Esophagus muscularis mucosa (tissue), 4 donors: ENCODE measurements at regions not wholly inside any gene's neighbourhood (a gene's known extent, or its start where the extent isn't known, plus 50 kb on each side); places are given as distances from the start of the nearest gene placed in this dataset.

Experiments
- DNase-seq: peaks from one replicate; pipeline ENCODE4 v3.0.0-alpha.2; 2017; ENCODE audit errors: extremely low spot score
- H3K27ac ChIP-seq, 4 donors: fragments of 200-600 bp; sonication (generic); replicated peaks in 1 of 4; 1 replicate in 3 of 4; 2 replicates in 1 of 4; pipeline ENCODE4 v1.5.1; 2016 to 2019; ENCODE audit warnings: mild to moderate bottlenecking in 1 of 4
- H3K27me3 ChIP-seq, 4 donors: fragments of 200-600 bp; sonication (generic); one replicate each; pipeline versions ENCODE4 v1.5.1 to v1.6.0; 2016 to 2019
- H3K36me3 ChIP-seq, 4 donors: fragments of 200-600 bp; sonication (generic); one replicate each; pipeline ENCODE4 v1.5.1; 2016 to 2019
- H3K4me1 ChIP-seq, 4 donors: fragments of 200-600 bp; sonication (generic); one replicate each; pipeline ENCODE4 v1.5.1; 2016 to 2019
- H3K4me3 ChIP-seq, 4 donors: fragments of 200-600 bp; sonication (generic); 1 replicate in 2 of 4; 2 replicates in 2 of 4; pipeline ENCODE4 v1.5.1; 2016 to 2019; ENCODE audit warnings: mild to moderate bottlenecking in 4 of 4, moderate library complexity in 1 of 4
- H3K9me3 ChIP-seq, 4 donors: fragments of 200-600 bp; sonication (generic); 1 replicate in 3 of 4; 2 replicates in 1 of 4; pipeline ENCODE4 v1.5.1; 2016 to 2019
- EP300 ChIP-seq: sonication (generic); formaldehyde crosslinking; IDR thresholded peaks from one replicate; pipeline ENCODE4 v1.6.1; 2017; ENCODE audit warnings: antibody characterized with exemption
- POLR2A ChIP-seq: fragments of 450-650 bp; IDR thresholded peaks from one replicate; pipeline ENCODE4 v1.6.1; 2017; ENCODE audit warnings: antibody characterized with exemption, moderate library complexity, mild to moderate bottlenecking, low read depth
- POLR2AphosphoS5 ChIP-seq, 2 donors: sonication (generic); formaldehyde crosslinking; IDR thresholded peaks; one replicate each; pipeline ENCODE4 v1.6.1; 2017; ENCODE audit warnings: antibody characterized with exemption in 2 of 2
- WGBS: methylation state at CpG from one replicate; pipeline ENCODE4 v1.1.5; 2018; 5-methylcytosine and 5-hydroxymethylcytosine counted together
- intact Hi-C: fragments of 100-400 bp; cut with DNase I; formaldehyde crosslinking; loops from one replicate; pipeline ENCODE4 v1.15.1; 2023
- TF ChIP-seq, protein P1 (sequence below), 3 experiments: fragments of 200-600 bp in 2 of 3; fragments of 450-650 bp in 1 of 3; sonication (generic) in 2 of 3; IDR thresholded peaks; one replicate each; pipeline ENCODE4 v1.5.1; 2017 to 2019; ENCODE audit warnings: antibody characterized with exemption in 3 of 3, mild to moderate bottlenecking in 2 of 3, moderate library complexity in 1 of 3

DNA sequence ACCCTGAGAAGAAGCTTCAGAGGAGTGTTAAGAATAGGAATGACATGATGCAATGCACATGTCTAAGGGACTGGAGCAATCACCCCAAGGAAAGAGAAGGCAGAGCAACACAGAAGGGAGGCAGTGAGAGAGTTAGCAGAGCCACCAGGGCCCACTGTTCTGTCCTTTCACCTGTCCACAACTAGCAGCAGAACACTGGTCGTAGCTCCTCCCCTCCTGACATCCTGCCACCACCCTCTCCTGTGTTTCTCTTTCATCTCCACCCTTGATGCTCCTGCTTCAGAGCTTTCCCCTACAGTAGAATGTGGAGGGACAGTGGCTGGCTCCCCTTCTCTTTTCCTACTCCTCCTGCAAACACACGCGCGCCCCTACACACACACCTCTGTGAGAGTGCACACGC is 483.4 kb upstream of the KIF2A start:
- H3K4me1 ChIP-seq: peaks cover 0 to 5% (median 2%) of the 10 kb centered on the region in 4 donors
- no peak overlapping the region for H3K27ac ChIP-seq
- TF ChIP-seq POLR2AphosphoS5 (IDR thresholded peaks at IDR 0.05) (no peak), POLR2A (no peak), EP300 (no peak)
- TF ChIP-seq, protein P1, sequence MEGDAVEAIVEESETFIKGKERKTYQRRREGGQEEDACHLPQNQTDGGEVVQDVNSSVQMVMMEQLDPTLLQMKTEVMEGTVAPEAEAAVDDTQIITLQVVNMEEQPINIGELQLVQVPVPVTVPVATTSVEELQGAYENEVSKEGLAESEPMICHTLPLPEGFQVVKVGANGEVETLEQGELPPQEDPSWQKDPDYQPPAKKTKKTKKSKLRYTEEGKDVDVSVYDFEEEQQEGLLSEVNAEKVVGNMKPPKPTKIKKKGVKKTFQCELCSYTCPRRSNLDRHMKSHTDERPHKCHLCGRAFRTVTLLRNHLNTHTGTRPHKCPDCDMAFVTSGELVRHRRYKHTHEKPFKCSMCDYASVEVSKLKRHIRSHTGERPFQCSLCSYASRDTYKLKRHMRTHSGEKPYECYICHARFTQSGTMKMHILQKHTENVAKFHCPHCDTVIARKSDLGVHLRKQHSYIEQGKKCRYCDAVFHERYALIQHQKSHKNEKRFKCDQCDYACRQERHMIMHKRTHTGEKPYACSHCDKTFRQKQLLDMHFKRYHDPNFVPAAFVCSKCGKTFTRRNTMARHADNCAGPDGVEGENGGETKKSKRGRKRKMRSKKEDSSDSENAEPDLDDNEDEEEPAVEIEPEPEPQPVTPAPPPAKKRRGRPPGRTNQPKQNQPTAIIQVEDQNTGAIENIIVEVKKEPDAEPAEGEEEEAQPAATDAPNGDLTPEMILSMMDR (IDR thresholded peaks at IDR 0.05): no peak
- no peaks in the 10 kb centered on the region for H3K9me3 ChIP-seq
- H3K27me3 ChIP-seq: no peaks in the 10 kb centered on the region
- H3K36me3 ChIP-seq: no peaks in the 10 kb centered on the region
- H3K4me3 ChIP-seq: no peak overlapping the region
- DNase-seq: no peak
- WGBS: 98% methylated on average over 5 of the region's 5 CpGs
- intact Hi-C loops: no loop called here

DNA sequence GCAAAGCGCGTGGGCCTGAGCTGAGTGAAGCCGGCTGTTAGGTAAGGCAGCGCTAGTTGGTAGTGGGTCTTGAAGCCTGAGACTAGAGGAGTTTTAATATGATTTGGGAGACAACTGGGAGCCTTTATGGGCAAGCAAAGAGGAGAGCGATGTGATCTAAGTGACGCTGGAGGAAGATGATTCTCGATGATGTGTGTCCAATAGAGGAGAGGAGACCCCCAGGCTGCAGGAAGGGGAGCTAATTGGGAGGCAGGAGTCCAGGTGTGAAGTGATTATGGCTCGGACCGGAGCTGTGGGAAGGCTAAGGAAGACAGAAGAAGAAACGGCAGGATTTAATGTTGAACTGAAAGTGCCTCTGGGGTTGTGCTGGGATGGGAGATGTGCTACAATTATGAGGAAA is 482.9 kb upstream of the KIF2A start:
- WGBS: 79% methylated on average over 10 of the region's 10 CpGs
- H3K4me1 ChIP-seq: peaks cover 0 to under 1% (median 0%) of the 10 kb centered on the region in 4 donors
- H3K9me3 ChIP-seq: no peaks in the 10 kb centered on the region
- intact Hi-C loops: no loop called here
- no peak overlapping the region for H3K27ac ChIP-seq
- no peaks in the 10 kb centered on the region for H3K36me3 ChIP-seq
- TF ChIP-seq, protein P1 (IDR thresholded peaks at IDR 0.05): no peak
- TF ChIP-seq POLR2AphosphoS5 (IDR thresholded peaks at IDR 0.05) (no peak), POLR2A (no peak), EP300 (no peak)
- no peak overlapping the region for H3K4me3 ChIP-seq
- H3K27me3 ChIP-seq: no peaks in the 10 kb centered on the region
- DNase-seq: peak; percentile 88

DNA sequence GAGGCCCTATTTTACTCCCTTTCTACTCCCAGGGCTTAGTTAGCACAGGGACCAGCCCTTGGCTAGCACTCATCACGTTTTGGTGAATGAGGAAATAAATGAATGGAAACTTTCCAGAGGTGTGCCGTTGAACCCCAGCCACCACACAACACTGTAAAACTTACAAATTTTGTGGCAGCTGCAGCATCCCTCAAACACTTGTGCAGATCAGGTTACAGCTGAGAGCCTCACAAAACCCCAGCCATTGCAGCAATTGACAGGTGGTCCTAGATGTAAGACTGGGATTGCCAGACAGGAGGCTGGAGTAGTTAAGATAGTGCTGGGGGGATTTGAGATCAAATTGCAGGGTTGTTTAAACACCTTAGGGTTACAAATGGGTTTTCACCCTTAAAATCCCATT is 482.2 kb upstream of the KIF2A start:
- H3K27ac ChIP-seq: no peak overlapping the region
- WGBS: 47% methylated on average over 2 of the region's 2 CpGs
- H3K4me3 ChIP-seq: no peak overlapping the region
- no peaks in the 10 kb centered on the region for H3K27me3 ChIP-seq
- H3K36me3 ChIP-seq: no peaks in the 10 kb centered on the region
- DNase-seq: no peak
- TF ChIP-seq EP300 (no peak), POLR2A (no peak), POLR2AphosphoS5 (IDR thresholded peaks at IDR 0.05) (no peak)
- TF ChIP-seq, protein P1 (IDR thresholded peaks at IDR 0.05): no peak
- H3K9me3 ChIP-seq: no peaks in the 10 kb centered on the region
- no peaks in the 10 kb centered on the region for H3K4me1 ChIP-seq
- intact Hi-C loops: no loop called here

DNA sequence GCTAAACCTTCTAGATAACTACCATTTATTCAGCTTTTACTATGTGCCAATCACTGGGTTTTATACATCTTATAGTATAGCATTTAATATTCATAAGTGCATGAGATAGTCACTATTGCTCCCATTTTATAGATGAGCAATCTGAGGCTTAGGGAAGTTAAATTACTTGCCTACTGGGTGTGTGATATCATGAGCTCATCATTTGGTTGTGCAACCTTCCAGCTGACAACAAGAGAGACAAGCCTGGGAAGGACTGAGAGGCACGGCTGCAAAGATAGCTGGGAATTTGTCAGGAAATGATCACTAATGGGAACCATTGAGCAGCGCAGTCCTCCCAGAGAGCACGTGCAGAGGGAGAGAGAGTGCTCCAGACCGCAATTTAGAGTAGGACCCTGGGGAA is 481.6 kb upstream of the KIF2A start:
- H3K4me1 ChIP-seq: no peaks in the 10 kb centered on the region
- TF ChIP-seq, protein P1 (IDR thresholded peaks at IDR 0.05): no peak
- TF ChIP-seq EP300: no peak
- no peak for TF ChIP-seq POLR2A
- TF ChIP-seq POLR2AphosphoS5 (IDR thresholded peaks at IDR 0.05): no peak
- H3K36me3 ChIP-seq: no peaks in the 10 kb centered on the region
- H3K27me3 ChIP-seq: no peaks in the 10 kb centered on the region
- WGBS: 96% methylated on average over 4 of the region's 4 CpGs
- H3K9me3 ChIP-seq: no peaks in the 10 kb centered on the region
- H3K4me3 ChIP-seq: no peak overlapping the region
- intact Hi-C loops: no loop called here
- peak; percentile 45 for DNase-seq
- no peak overlapping the region for H3K27ac ChIP-seq

DNA sequence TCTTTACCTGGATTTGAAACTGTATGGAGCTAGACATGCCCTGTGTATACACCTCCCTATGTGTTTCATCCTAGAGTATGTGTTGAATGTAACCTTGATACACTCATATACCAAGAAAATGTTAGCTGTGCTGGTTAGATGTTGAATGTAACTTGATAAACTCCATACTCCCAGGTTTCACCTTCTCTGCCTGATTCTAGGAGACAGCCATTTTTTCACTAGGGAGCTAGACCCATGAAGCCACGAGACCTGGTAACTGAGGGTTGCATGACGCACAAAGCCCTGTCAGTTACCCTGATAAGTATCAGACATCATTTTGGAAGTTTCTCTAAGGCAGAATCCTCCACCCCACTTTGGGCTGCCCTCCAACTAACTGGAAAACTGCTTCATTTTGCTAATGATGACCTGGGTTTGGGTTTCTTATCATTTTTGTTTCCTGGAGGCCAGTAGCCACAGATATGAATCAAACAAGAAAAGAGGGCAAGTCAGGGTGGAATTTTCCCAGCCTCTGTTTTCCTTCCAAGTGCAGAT is 478.5 kb upstream of the KIF2A start:
- Histone ChIP-seq H3K27me3 (no peaks in the 10 kb centered on the region), H3K27ac (no peak overlapping the region), H3K36me3 (no peaks in the 10 kb centered on the region), H3K9me3 (no peaks in the 10 kb centered on the region), H3K4me3 (no peak overlapping the region), H3K4me1 (no peaks in the 10 kb centered on the region)
- intact Hi-C loops: no loop called here
- 89% methylated on average over 2 of the region's 2 CpGs for whole genome bisulfite sequencing
- TF ChIP-seq EP300 (no peak), POLR2AphosphoS5 (IDR thresholded peaks at IDR 0.05) (no peak), POLR2A (no peak)
- TF ChIP-seq, protein P1 (IDR thresholded peaks at IDR 0.05): no peak
- DNase-seq: no peak
